Fibroblast of villous mesenchyme (primary cell): ENCODE measurements at regions not wholly inside any gene's neighbourhood (a gene's known extent, or its start where the extent isn't known, plus 50 kb on each side); places are given as distances from the start of the nearest gene placed in this dataset.
A peak's percentile ranks its signal among the peaks of the same experiment; 100 is the strongest.

ENCODE experiments used
- DNase-seq: peaks from one replicate; pipeline ENCODE4 v3.0.0-alpha.2; 2010; ENCODE audit warnings: low read depth
- H3K4me3 ChIP-seq: 2 replicates; pipeline ENCODE4 v1.5.1; 2011; ENCODE audit warnings: low read depth, mild to moderate bottlenecking, low read length
- TF ChIP-seq, protein P1 (sequence below): IDR thresholded peaks from 2 replicates; pipeline ENCODE4 v1.5.1; 2012; ENCODE audit warnings: low read depth, mild to moderate bottlenecking, low read length; ENCODE audit not compliant: insufficient read depth

DNA sequence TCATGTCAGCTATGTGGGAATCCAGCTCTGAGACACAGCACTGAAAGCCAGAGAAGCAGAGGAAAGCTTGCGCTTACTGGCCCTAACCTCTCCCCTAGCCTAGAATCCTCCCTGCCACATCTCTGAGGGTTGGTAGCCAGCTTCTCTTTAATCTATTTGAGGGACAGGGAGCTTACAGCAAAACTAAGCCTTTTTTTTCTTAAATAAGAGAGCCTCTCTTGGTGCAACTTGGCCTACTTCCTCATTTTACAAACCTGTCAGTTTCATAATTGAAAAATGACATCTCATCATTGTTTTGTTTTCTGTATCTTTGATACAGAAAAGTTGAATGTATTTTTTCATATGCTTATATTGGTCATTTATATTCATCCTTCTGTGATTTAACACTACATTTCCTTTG, 193.9 kb downstream of the ZNF621 start:
- TF ChIP-seq, protein P1, sequence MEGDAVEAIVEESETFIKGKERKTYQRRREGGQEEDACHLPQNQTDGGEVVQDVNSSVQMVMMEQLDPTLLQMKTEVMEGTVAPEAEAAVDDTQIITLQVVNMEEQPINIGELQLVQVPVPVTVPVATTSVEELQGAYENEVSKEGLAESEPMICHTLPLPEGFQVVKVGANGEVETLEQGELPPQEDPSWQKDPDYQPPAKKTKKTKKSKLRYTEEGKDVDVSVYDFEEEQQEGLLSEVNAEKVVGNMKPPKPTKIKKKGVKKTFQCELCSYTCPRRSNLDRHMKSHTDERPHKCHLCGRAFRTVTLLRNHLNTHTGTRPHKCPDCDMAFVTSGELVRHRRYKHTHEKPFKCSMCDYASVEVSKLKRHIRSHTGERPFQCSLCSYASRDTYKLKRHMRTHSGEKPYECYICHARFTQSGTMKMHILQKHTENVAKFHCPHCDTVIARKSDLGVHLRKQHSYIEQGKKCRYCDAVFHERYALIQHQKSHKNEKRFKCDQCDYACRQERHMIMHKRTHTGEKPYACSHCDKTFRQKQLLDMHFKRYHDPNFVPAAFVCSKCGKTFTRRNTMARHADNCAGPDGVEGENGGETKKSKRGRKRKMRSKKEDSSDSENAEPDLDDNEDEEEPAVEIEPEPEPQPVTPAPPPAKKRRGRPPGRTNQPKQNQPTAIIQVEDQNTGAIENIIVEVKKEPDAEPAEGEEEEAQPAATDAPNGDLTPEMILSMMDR: no peak

DNA sequence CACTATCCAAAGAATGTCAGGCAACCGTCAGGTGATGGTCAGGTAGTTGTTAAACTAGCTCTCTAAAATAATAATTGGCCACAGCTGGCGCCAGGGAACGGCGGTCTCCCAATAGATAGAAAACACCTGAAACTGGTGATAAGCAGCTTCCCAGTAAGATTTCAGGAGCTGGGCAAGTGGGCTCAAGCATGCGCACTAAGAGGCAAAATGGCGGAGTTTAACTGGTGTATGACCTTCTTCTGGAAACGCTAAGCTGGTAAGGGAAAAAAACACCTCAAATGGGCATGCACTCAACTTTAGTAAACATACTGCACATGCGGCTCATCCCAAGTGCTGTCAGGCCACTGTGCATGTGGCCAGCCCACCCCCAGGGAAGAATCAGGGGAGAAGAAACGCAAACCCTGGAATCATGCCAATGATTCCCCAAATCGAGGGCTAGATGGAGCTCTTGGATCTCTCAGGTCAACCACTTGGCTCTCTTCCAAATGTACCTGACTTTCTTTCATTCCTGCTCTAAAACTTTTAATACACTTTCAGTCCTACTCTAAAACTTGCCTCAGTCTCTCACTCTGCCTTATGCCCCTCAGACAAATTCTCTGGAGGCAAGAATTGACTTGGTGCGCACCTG, 195.0 kb downstream of the ZNF621 start:
- DNase-seq: peak; percentile 8
- H3K4me3 ChIP-seq: no peak overlapping the region
- TF ChIP-seq, protein P1: no peak

More for the DNA sequence above, 193.9 kb downstream of the ZNF621 start:
- no peak for DNase-seq
- no peak overlapping the region for H3K4me3 ChIP-seq

DNA sequence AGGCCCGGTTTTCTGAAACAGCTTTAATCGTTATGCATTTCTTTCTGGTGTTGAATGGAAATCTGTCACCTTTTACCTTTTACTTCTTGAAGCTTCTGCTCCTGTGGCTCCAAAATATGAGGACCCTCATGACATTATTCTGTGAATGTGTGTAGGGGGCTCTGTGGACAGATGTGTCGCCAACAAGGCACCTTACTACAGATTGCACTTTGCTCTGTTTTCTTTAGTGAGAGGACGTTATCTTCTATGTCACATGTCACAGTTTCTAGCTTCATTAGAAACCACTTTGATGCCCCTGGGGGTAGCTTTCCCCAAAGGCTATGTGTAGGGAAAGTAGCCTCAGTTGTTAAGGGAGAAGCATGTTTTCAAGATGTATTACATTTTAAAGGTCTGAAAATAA, 195.6 kb downstream of the ZNF621 start:
- TF ChIP-seq, protein P1: no peak
- H3K4me3 ChIP-seq: no peak overlapping the region
- DNase-seq: no peak

DNA sequence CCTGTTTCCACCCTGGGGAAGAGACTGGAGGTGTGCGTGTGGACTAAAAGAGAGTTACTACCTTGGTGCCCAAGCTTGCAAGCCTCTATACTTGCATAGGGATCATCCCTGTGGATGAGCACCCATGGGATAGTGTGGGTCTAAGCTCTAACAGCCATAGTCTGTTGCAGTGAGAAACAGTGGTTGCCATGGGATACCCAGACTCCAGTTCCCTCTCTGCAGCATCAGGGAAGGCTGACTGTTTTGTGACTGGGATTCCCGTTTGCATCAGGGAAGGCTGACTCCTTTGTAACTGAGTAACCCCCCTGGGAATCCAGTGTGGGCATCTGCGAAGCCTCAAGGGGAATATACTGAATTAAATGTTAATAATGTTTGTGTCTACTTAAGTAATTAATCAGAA, 196.1 kb downstream of the ZNF621 start:
- no peak for DNase-seq
- H3K4me3 ChIP-seq: no peak overlapping the region
- TF ChIP-seq, protein P1: no peak

DNA sequence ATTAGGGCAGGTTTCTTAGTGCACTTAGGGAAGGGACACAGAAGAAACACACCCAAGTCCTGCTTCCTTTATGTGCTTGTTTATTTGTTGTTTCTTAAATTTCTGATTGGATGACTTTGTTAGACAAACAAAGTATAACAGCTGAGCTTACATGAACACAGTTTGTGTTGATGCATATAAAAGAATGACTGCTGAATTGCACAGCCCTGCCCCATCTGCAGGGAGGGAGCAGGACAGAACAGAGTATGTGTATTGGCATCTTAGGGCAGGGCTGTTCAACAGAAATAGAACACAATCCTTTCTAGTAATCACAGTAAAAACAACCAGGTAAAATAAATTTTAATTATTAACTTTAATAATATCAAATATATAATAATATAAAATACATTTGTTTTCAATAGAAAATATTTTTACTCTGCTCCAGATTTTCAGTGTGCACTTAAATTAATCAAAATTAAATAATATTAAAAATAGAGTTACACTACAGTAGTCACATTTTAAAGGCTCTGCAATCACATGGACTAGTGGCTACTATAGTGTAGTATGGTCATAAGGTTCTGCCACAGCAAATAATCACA, 198.4 kb downstream of the ZNF621 start:
- no peak for DNase-seq
- TF ChIP-seq, protein P1: no peak

DNA sequence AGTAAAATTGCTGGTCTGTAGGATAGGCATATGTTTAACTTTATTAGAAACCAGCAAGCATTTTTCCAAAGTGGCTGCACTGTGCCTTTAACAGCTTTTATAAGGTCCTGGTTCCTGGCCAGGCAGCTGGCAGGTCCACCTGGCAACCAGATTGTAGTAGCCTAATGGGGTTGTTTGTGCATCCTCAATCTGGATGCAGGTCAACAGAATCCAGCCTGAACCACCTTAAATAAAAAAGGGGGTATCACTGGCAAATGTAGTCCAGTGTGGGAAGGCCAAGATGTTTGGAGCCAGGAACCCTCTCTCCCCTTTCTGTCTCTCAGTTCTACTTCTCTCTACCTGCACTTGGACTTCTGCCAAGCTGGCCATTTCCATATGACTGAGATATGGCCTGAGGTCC, 200.3 kb downstream of the ZNF621 start:
- H3K4me3 ChIP-seq: no peak overlapping the region
- TF ChIP-seq, protein P1: no peak
- DNase-seq: no peak

More for the DNA sequence above, 198.4 kb downstream of the ZNF621 start:
- no peak overlapping the region for H3K4me3 ChIP-seq

DNA sequence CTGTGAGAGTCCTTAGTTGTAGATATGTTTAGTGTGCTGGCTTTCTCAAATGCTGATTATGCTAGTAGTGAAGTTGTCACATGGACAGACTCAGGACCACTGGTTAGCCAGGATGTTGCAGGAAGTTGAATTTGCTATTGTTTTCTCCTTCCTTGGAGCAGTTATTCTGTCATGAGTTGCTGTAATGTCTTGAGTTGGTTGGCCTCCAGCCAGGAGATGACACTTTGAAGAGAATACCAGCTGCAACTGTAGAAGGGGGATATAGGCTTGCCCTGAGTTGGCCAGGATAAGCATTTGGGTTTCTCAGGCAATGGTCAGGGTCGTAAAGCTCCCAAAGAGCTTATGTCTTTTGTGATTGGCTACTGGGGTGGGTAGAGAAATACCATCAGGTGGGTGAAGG, 206.7 kb downstream of the ZNF621 start:
- no peak for DNase-seq
- TF ChIP-seq, protein P1: no peak
- no peak overlapping the region for H3K4me3 ChIP-seq
